ENCODE measurements at regions not wholly inside any gene's neighbourhood (a gene's known extent, or its start where the extent isn't known, plus 50 kb on each side); places are given as distances from the start of the nearest gene placed in this dataset.

DNA sequence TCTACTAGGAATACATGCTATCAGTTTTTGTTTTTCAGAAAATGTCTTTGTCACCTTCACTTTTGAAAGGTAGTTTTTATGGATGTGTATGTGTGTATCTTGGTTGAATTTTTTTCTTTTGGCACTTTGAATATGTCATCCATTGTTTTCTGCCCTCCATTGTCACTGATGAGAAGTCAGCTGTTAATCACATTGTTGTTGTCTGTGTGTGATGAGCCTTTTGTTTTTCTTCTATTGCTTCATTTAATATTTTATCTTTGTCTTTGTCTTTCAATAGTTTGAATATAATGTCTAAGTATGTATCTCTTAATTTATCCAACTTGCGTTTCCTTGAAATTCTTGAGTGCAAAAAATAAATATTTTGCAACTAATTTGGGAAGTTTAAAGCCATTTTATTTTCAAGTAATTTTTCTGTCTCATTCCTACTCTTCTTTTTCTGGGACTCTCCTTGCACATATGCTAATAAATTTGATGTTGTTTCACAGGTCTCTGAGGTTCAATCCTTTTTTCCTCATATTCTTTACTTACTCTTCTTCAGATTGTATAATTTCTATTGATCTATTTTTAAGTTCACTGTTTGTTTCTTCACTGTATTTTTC, 546.9 kb upstream of the GHITM start:
- no peak for DNase-seq

DNA sequence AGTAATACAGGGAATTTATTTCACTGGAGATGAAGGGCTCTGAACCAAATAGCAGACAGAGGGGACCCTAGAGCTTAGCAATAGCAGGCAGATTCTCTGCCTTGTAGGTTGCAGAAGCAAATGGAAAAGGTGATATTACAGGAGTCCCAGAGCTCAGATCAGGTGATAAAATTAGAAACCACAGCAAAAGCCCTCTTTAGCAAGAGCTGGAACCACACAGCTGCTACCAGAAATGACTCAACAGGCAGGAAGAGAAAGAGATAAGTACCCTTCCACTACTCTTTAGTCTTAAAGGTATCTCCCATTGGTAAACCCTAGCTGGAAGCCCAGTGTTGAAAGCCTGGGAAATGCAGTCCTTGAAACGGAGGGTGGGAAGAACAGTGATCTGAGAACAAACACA, 535.6 kb upstream of the GHITM start:
- DNase-seq: no peak

DNA sequence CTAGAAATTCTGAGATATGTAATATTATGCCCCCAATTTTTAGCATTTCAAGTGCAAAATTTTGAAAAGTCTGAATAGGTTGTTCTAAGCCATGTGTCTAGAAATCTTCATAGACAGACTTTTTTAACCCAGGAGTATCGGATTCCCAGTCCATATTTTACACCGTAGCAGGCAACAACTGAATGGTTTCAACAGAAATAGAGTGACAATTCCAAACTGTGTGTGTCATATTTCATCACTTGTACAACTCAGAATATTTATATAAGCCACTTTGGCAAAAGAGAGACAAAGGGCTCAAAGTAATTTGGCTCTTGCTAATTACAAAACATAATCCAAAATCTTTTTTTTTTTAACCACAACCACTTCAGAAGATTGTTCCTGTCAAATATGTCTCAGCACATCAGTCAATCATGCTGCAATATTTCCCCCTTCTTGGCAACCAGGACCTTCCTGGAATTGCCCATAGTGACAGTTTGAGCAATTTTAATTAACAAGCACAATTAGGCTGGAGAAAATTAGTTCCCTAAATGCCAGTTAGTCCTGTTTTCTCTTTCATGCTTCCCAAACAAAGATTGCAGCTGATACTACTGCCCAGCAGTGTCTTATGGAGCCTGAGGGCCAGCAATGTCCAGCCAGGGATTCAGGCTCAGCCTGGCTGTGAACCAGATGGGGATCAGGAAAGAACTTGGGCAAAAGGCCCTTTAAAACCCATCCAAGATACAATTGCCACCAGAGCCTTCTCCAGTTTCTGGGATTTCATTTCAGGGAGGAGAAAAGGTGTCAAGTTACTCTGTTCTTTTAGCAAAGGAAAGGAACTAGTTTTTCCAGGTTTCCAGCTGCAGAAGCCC, 533.3 kb upstream of the GHITM start:
- DNase-seq: peak; percentile 19

DNA sequence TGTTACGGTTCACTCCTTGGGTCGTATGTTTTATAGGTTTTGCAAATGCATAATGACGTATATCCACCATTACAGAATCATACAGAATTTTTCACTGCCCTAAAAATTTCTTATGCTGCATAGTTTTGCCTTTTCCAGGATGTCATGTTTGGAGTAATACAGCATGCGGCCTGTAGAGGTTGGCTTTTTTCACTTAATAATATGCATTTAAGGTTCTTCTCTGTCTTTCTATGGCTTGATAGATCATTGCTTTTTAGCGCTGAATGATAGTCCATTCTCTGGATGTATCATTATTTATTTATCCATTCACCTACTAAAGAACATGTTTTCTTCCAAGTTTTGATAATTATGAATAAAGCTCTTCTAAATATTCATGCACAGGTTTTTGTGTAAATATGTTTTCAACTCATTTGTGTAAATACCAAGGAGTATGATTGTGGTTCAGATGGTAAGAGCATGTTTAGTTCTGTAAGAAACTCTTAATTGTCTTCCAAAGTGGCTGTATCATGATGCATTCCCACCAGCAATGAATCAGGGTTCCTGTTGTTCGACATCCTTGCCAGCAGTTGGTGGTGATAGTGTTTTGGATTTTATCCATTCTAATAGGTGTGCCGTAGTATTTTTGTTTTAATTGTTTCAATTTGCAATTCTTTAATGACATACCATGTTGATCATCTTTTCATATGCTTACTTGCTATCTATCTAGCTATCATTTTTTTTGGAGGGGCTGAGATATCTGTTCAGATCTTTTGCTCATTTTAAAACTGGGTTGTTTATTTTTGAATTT, 531.2 kb upstream of the GHITM start:
- no peak for DNase-seq

DNA sequence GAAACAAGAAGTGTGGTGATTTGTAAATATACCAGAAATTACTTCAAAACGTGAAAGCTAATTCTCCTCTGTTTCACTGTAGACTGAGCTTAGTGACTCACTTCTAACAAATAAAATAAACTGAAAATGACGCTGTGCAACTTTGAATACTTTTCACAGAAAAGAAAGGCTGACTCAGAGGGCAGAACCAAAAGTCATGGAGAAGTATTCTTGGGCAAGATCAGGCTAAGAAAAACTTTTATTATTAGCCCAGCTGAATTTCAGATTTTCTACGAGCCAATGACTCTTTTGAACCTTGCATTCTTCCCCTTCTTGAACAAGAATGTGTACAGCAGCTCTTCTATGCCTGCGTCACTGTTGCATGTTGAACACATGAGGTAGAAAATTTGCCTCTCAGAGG, 527.3 kb upstream of the GHITM start:
- peak; percentile 31 for DNase-seq

DNA sequence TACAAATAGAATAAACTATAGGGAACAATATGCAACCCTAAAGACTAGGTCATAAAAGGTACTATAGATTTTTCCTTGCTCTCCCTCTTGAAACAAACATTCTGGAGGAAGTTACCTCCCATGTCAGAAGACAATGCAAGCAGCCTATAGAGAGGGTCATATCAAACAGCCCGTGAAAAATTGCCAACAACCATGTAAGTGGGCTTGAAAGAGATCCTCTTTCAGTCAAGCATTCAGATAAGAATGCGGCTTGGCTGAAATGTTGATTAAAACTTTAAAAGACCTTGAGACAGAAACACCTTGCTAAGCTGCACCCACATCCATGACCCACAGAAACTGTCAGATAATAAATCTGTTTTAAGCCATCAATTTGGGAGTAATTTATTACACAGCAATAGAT, 526.6 kb upstream of the GHITM start:
- DNase-seq: no peak

DNA sequence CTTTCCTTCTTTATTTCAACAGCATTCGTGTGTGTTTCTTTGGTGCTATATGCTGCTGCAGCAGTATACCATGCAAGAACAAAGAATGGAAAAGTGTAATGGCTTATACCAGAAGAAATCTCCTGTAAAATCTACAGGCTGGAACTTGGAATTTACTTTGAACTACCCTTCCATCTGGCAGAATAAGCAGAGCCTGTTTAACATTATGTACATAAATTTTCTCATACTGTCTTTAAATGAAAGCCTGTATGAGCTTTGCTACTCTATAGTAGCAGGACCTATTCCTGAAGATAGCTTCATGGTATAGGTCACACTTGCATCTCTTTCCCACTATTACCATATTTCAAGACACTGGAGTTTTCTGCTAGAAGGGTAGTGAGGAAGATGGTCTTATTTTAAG, 522.1 kb upstream of the GHITM start:
- no peak for DNase-seq

DNA sequence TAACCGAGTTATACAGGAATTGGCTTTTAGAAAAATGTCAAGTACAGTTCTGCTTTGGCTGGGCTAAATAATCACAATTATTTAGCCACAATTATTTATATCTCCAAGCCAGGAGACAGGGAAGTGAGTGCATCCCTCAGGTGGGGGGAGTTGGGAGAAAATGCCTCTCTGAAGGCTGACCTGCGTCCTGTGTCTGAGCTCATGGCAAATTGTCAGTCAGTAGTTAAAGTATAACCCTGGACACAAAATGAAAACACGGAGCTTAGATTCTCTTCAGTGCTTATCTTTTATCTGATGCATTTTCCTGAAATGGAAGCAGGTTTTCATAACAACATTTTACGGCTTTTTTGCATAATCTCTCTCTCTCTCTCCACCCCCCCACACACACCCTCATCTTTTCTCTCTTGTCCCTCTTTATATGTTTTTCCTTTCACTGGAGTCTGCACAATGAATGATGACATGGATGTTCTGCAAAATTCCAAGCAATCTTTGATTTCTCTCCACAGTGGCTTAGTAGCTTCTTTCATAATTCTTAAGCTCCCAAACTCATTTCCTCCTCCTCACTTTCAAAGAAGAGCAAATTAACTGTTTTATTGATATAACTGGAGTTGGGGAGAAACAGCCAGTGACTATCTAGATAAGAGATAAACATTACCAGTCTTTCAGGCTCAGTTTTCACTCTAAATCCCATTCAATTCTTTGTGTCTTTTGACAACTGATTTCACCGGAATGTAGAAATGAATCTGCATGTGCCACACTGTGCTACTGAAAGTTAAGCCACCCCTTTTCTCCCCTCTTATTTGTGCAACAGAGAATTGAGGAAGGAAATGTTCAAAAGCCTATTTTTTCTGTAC, 521.4 kb upstream of the GHITM start:
- DNase-seq: no peak

DNA sequence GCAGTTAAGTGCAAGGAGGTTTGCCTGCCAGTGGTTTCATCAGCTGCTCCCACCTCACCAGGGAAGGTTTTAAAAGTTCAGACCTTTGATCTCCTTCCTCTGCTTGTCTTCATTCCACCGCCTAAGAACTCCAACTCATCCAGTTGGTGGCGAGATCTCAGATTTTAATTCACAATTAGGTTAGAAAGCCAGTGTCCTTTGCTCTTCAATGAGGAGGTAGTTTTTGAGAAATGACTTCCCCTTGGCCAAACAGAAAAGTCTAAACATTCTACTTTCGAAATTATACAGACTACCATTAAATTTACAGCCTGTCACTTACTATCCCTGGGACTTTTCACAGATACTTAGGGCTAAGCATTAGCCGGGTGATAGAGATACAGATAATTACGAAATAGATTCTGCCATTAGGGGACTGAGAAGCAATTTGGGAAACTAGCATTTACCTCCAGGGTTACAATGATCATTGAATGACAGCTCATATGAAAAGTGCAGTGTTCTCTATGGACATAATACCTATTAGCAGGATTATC, 513.4 kb upstream of the GHITM start:
- DNase-seq: no peak

DNA sequence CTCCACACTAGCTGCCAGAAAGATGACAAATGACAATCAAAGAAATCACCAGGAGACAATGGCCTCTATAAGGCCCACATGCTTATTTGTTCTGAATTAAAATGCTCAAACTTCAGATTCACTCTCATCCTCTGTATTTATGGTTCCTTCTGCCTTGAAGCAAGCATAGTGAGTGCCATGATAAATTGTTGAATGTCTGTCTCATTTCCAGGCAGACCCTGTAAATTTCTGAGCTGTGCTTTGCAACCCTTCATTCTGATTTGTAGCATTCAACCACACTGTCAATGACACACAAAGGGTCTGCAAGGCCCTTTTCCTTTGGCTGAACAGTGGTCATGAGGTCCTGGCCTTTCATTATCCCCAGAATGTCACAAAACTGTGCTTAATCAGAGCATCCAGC, 506.6 kb upstream of the GHITM start:
- no peak for DNase-seq

DNA sequence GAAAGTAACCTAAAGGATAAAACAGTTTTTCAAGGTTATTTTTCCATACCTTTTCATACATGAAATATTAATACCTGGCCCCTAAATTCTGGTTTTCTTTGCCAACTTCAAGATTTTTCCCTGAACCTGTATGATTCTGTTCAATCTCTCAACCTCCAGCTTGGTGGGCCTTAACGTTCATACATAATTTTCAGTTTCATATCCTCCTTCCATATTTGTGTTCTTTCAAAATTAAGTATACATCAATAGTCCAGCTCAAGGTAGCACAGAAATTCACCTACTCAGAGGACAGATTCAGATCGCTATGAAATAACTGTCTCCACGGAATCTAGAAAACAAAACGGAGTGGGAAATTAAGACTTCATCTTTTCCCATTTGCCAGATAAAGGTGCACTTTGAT, 505.8 kb upstream of the GHITM start:
- no peak for DNase-seq

DNA sequence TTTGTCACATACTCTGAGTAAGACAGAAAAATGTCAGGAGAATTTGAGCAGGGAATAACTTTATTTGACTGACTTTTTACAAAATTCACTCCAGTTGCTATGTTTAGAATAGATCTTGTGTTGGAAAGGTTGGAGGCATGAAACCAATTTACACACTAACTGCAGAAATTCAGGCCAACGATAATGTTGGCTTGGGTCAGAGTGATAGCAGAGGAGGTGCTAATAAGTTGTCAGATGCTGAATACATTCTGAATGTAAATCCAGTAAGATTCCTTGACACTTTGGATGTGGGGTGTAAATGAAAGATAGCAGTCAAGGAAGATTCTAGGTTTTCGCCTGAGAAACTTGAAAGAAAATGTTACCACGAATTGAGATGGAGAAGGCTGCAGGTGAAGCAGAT, 502.5 kb upstream of the GHITM start:
- DNase-seq: no peak

DNA sequence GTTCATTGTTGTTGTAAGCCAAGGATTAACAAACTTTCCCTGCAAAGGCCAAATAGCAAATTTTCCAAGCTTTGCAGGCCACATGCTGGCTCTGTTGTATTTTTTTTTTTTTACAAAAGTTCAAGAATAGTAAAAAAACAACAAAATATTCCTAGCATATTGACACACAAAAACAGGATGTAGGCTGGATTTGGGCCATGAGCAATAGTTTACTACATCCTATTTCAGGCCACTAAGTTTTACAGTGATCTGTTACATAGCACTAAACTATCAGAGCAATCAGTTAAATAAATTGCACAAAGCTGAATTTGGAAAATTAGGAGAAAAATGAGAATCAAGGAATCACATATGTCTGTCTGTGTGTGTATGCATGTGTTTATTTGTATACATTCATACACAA, 491.8 kb upstream of the GHITM start:
- no peak for DNase-seq

DNA sequence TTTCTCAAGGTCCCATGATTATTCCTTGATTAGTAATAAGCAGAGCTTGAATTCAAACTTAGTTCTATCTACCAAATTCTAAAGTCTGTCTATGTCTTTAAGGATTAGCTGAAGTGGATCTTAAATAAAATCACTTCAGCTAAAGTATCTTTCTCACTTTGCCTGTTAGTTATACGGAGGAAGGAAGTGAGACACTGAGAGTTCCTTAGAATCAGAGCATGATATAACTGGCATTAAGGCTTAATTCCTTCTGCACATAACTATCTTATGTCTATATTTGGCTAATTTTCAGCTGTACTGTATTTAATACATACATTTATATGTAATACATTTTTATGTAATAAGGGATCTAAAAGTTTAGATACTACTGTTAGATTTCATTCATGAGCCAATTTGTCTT, 491.1 kb upstream of the GHITM start:
- DNase-seq: no peak

DNA sequence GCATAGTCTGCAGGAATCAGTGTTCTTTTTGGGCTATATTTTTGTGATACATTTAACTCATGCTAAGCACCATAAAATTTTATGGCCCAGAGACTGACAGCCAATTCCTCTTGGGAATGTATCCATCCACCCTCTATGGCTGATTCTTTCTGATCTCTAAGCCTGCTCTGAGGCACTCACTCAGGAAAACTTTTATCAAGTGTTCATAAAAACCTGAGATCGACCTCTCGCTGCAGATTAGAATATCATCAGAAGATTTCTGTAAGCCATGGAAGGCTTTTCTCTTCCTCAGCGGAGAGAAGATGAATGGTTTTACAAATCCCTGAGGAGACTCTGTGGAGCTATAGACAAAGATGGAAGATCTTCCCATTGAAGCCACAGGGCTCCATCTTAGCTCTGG, 489.8 kb upstream of the GHITM start:
- DNase-seq: no peak

DNA sequence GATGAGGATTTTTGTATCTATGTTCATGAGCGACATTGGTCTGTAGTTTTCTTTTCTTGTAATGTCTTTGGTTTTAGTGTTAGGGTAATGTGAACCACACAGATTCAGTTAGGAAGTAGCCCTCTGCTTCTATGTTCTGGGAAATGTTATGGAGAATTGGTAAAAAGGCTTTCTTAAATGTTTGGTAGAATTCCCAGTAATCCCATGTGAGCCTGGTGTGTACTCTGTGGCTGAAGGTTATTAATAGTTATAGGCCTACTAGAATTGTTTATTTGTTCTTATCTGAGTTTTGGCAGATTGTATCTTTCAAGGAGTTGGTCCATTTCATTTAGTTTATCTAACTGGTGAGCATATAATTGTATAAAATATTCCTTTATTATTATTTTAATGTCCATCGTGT, 484.6 kb upstream of the GHITM start:
- DNase-seq: no peak

DNA sequence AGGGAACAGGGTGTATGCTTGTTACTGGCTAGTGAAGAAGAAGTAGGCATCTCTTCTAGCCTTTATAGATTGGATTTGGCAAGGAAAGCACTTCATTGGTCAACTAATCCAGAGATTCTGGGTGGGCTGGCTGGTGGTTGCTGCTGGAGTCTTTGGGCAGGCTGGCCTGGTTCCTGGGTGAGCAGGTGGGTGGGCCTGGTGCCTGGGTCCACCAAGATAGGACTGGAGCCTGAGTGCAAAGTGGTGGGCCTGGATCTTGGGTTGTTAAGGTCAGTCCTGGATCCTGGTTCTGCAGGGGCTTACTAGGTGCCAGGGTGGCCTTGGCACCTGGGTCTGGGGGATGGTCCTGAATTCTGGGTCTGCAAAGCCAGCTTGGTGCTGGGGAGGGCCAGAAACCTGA, 482.4 kb upstream of the GHITM start:
- DNase-seq: no peak

DNA sequence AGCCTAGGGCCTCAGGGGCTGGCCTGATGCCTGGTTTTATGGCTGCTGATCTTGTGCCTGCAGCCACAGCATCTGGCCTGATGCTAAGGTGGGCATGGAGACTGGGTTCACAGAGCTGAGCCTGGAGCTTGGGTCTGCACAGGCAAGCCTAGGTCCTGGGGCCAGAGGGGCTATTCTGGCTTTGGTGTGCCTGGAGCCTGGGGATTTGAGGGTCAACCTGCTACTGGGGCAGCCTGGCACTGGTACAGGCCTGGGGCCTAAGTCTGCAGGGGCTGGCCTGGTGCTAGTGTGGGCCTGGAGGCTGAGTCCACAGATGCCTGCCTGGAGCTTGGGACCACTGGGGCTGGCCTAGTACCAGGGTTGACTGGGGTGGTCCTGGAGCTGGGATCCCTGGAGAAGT, 481.8 kb upstream of the GHITM start:
- DNase-seq: no peak

DNA sequence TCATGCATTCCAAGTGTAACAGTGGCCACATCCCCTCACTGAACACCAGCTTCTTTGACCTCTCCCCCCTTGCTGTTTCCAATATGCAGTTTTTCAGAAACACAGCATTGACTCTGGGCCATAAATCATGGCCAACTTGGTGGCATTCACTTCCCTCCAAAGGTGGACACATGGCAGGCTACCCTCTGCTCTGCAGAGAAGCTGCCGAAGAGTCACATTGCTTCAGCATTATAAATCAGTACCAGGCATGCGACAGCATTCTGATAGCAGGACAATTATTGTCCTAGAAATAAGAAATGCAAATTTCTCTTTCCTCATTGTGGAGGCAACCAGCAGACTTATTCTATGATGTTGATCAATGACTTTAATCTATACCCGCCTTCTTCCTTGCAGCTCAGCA, 475.4 kb upstream of the GHITM start:
- DNase-seq: no peak

DNA sequence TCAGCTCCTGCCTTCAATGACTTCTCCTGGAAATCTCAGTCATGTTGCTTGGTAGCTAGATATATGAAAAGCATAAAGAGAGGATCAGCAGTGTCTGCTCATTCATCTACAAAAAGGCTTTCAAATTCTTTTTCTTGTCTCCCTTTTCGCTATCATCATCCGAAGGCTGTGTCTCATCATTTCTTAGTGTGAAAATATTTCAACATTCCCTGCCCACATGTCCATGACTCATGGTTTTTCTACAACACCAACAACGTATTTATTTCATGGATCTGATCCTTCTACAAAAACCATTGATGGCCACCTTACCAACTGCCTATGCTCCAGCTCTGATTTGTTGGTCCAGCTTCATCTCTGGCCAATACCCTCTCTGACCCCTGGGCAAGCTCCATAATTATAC, 472.5 kb upstream of the GHITM start:
- no peak for DNase-seq

DNA sequence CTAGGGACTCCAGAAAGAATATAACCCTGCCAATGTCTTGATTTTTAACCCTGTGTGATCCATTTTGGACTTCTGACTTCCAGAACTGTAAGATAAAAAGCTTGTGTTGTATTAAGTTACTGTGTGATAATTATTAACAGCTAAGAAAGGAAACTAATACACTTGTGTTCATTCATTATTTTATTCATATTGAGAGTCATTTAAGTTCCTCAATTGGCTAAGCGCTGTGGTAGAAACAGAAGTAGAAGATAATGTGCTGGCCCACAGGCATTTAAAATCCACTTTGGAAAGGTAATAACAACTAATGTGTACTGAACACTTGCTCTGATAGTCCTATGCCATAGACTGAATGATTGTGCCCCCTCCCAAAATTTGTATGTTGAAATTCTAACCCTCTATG, 471.7 kb upstream of the GHITM start:
- no peak for DNase-seq

DNA sequence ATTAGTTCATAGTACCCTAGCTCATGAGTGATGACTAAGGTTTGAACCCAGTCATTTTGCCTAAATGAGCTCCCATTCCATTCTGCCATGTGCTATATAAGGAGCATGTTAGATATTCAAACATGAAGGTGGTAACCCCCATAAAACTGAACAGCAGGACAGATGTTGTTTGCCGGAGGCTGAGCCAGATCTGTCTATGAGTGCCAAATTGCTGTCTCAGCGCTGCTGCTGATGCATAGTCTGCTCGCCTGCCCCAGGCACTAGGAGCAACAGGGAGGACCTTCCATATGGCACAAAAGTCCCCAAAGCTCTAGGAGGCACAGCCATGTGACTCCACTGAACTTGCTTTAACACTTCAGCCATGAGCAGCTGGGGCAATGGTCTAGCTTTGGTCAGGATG, 466.0 kb upstream of the GHITM start:
- DNase-seq: no peak

DNA sequence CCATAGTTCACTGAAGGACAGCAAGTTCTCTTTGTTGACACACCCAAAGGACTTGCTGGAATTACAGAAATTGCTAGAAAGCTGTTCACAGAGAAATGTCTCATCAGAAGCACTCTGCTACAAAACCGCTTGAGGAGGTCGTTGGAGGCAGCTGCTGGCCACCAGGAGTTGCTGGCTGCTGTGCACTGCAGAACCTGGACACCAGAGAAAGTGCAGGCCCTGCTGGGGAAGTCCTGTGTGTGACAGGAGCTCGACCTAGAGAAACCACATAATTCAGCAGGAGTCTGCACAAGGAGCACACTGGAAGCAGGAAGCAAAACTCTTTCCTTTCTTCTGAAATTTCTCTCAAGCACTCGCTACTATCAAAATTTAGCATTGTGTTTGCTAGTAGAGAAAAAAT, 461.5 kb upstream of the GHITM start:
- peak; percentile 22 for DNase-seq

Measured in retina (tissue), 1 donor.